GM12864 (cell line): ENCODE measurements at regions not wholly inside any gene's neighbourhood (a gene's known extent, or its start where the extent isn't known, plus 50 kb on each side); places are given as distances from the start of the nearest gene placed in this dataset.

ENCODE experiments used
- DNase-seq: peaks from one replicate; pipeline ENCODE4 v3.0.0-alpha.2; 2011; ENCODE audit warnings: low read depth
- H3K4me3 ChIP-seq: 2 replicates; pipeline ENCODE4 v1.5.1; 2011; ENCODE audit warnings: mild to moderate bottlenecking, low read depth, low read length, control low read depth
- TF ChIP-seq, protein P1 (sequence below): IDR thresholded peaks from 2 replicates; pipeline ENCODE4 v1.5.1; 2011; ENCODE audit warnings: low read depth, mild to moderate bottlenecking, moderate library complexity, low read length, control low read depth, inconsistent platforms; ENCODE audit errors: missing control alignments

DNA sequence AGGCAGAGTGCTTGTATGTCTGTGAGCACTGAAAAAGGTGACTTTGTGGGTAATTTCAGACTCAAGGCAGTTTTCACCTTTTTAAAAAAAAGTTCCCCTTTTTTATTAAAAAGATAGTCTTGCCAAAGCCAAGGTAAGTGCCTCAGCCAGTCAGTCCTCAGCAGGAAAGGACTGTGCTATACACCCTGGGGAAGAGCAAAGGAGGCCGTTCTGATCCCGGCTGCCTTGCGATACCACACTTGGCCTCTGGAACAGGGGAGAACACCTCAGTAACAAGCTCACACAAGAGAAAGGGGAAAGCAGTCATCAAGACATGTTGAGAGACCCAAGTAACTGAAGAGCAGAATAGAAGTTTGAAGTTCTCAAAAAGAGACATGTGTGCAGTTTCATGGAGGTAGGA lies 541.7 kb downstream of the BCOR start:
- TF ChIP-seq, protein P1, sequence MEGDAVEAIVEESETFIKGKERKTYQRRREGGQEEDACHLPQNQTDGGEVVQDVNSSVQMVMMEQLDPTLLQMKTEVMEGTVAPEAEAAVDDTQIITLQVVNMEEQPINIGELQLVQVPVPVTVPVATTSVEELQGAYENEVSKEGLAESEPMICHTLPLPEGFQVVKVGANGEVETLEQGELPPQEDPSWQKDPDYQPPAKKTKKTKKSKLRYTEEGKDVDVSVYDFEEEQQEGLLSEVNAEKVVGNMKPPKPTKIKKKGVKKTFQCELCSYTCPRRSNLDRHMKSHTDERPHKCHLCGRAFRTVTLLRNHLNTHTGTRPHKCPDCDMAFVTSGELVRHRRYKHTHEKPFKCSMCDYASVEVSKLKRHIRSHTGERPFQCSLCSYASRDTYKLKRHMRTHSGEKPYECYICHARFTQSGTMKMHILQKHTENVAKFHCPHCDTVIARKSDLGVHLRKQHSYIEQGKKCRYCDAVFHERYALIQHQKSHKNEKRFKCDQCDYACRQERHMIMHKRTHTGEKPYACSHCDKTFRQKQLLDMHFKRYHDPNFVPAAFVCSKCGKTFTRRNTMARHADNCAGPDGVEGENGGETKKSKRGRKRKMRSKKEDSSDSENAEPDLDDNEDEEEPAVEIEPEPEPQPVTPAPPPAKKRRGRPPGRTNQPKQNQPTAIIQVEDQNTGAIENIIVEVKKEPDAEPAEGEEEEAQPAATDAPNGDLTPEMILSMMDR, result no peak
- no peak for DNase-seq
- H3K4me3 ChIP-seq, result no peak overlapping the region

DNA sequence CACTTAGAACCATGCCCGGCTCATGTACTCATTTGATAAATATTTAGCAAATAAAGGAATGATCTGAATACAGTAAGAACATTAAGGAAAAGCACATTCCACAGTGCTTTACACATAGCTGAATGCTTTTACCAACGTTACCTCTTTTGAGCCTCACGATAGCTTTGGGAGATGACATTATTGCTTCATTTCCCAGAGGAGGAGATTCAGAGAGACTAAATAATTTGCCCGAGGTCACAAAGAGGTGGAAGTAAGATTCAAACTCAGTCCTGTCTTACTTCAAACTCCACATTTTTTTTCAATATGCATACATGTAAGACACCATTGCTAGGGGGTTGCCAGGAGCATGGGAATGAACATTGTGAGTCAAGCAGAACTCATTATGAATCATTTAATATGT lies 538.5 kb downstream of the BCOR start:
- H3K4me3 ChIP-seq, result no peak overlapping the region
- TF ChIP-seq, protein P1, result no peak
- DNase-seq, result no peak

DNA sequence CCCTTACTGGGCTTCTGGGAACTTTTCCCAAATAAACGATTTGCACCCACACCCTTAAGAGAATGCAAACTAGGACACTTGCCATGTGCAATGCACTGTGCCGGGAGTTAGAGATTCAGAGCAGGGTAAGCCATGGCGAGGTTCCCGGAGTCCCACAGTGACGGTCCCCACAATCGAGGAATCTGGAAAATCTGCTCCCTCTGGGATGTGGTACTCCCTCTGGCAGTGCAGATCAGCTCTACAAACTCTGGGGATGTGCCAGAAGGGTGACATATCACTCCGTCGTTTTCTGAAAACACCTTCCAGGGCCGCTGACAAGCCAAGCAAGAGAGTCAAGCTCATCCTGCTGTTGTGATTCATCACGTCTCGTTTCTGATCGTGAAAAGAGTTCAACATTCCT lies 537.5 kb downstream of the BCOR start:
- TF ChIP-seq, protein P1, result no peak
- DNase-seq, result no peak
- H3K4me3 ChIP-seq, result no peak overlapping the region

DNA sequence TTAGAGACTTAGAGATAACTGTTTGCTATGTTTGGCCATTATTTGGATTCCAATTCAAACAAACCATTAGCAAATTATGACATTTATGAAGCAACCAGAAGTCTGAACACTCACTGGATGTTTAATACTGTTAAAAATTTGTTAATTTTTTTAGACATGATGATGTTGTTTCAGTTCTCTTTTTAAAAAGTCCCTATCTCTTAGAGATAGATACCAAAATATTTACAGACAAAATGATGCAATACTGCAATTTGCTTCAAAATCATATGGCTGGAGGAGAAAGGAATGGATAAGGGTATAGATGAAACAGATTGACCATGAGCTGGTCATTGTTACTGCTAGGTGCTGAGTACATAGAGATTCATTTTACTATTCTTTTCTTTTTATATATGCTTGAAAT lies 534.6 kb downstream of the BCOR start:
- DNase-seq, result no peak
- TF ChIP-seq, protein P1, result no peak
- H3K4me3 ChIP-seq, result no peak overlapping the region

DNA sequence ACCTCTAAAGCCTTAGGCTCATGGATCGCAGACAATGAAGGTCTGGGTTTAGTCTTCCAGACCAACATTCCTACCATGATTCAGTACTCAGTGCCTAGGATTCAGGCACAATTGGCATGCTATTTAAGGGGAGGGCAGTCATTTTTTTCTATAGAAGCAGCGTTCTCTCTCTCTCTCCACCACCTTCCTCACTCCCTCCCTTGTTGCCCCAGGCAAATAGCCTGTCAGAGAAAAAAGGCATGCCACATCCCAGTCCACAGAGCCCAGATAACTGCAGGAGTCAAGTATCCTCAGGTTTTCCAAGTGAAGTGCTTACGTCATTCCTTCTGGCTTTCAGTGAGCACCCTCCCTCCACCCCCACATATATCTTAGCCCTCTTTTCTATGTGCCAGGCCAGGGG lies 533.0 kb downstream of the BCOR start:
- no peak overlapping the region for H3K4me3 ChIP-seq
- no peak for DNase-seq
- TF ChIP-seq, protein P1, result no peak

DNA sequence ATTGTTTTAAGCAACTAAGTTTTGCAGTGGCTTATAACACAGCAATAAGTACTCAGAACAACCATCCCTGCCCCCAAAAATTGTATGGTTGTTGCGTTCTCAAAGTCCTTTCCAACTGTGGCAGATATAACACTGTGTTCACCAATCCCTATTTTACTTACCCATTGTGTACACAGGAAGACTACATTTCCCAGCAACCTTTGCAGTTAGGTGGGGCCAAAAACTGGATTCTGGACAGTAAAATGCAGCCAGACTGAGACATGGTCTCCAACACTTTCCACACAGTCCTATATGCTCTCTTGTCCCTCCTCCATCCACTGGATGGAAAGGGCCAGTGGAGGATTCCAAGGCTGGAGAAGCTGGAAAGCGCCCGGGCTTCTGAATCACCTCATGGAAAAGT lies 523.6 kb downstream of the BCOR start:
- TF ChIP-seq, protein P1, result no peak
- DNase-seq, result no peak
- H3K4me3 ChIP-seq, result no peak overlapping the region

DNA sequence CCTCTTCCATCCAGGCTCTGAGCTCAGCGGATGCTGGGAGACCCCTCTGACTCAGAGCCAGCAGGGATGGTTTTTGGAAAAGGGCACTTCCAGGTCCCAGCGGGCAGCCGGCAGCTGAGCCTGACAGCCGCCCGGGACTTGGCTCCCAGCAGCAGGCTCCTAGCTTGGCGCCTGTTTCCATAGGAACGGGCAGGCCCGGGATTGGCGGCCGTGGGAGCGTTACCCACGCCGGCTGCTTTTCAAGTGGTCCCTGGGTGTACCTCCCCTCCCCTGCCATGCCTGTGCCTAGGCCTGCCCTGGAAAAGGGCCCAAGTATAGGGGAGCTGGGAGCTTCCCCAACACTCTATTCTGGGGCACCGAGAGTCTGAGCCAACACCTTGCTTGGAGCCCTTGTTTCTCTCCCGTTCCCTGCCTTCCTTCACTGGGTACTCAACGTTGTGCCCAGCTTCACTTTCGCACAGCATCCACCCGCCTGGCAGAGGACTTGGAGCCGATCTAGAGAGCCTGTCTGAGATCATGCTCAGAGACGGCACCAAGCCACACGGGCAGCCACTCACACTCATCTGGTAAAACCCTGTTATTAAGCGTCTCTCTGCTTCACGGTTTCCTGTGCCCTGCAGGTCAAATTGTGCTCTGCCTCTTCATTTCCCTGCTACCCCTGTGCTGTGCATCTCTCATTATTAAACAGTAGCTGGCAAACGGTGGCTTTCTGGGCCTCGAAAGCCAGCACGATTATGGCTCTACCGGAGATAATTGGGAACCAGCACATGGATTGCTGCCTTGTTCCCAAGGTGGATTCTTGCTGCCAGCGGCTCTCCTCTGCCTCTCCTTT lies 521.5 kb downstream of the BCOR start:
- TF ChIP-seq, protein P1, result no peak
- DNase-seq, result no peak
- no peak overlapping the region for H3K4me3 ChIP-seq
